ENCODE measurements at regions not wholly inside any gene's neighbourhood (a gene's known extent, or its start where the extent isn't known, plus 50 kb on each side); places are given as distances from the start of the nearest gene placed in this dataset.

- no peaks in the 10 kb centered on the region for H3K27me3 ChIP-seq
- no peak overlapping the region for H3K27ac ChIP-seq
- H3K4me3 ChIP-seq = no peak overlapping the region
- 88% methylated on average over 1 of the region's 1 CpG for WGBS (ENCODE audit: low lambda C conversion rate, missing lambda C conversion rate)
- H3K9me3 ChIP-seq (ENCODE audit: low read depth) = no peaks in the 10 kb centered on the region
- H3K36me3 ChIP-seq (replicated peaks; ENCODE audit: insufficient read depth, low read depth) = no peaks in the 10 kb centered on the region
- no peaks in the 10 kb centered on the region for H3K9me2 ChIP-seq (replicated peaks; ENCODE audit: insufficient read depth)
- H3K79me2 ChIP-seq = no peaks in the 10 kb centered on the region
- H4K20me1 ChIP-seq (ENCODE audit: insufficient read depth, poor library complexity, severe bottlenecking) = no peaks in the 10 kb centered on the region
- no peak overlapping the region for H3K4me2 ChIP-seq
- no peak for DNase-seq (ENCODE audit: low spot score)
- no peak for TF ChIP-seq EZH2phosphoT487 (IDR thresholded peaks at IDR 0.05; ENCODE audit: low read depth, severe bottlenecking, unreplicated experiment)
- H3K4me1 ChIP-seq (ENCODE audit: insufficient read depth) = peaks cover 4% of the 10 kb centered on the region
- H2AFZ ChIP-seq = no peak overlapping the region
Observed at GRCh38 chr17:70338946-70339354, 169.6 kb downstream of the KCNJ2 start.

GRCh38 chr17:70343114-70343513 lies 173.8 kb downstream of the KCNJ2 start:
- peaks cover 4% of the 10 kb centered on the region for H3K4me1 ChIP-seq (ENCODE audit: insufficient read depth)
- H2AFZ ChIP-seq = no peak overlapping the region
- H3K9me3 ChIP-seq (ENCODE audit: low read depth) = no peaks in the 10 kb centered on the region
- H3K79me2 ChIP-seq = no peaks in the 10 kb centered on the region
- H4K20me1 ChIP-seq (ENCODE audit: insufficient read depth, poor library complexity, severe bottlenecking) = no peaks in the 10 kb centered on the region
- WGBS (ENCODE audit: low lambda C conversion rate, missing lambda C conversion rate) = 71% methylated on average over 5 of the region's 5 CpGs
- H3K27me3 ChIP-seq = no peaks in the 10 kb centered on the region
- TF ChIP-seq EZH2phosphoT487 (IDR thresholded peaks at IDR 0.05; ENCODE audit: low read depth, severe bottlenecking, unreplicated experiment) = no peak
- no peaks in the 10 kb centered on the region for H3K9me2 ChIP-seq (replicated peaks; ENCODE audit: insufficient read depth)
- H3K4me2 ChIP-seq = no peak overlapping the region
- H3K27ac ChIP-seq = no peak overlapping the region
- no peak for DNase-seq (ENCODE audit: low spot score)
- no peaks in the 10 kb centered on the region for H3K36me3 ChIP-seq (replicated peaks; ENCODE audit: insufficient read depth, low read depth)
- H3K4me3 ChIP-seq = no peak overlapping the region

DNA sequence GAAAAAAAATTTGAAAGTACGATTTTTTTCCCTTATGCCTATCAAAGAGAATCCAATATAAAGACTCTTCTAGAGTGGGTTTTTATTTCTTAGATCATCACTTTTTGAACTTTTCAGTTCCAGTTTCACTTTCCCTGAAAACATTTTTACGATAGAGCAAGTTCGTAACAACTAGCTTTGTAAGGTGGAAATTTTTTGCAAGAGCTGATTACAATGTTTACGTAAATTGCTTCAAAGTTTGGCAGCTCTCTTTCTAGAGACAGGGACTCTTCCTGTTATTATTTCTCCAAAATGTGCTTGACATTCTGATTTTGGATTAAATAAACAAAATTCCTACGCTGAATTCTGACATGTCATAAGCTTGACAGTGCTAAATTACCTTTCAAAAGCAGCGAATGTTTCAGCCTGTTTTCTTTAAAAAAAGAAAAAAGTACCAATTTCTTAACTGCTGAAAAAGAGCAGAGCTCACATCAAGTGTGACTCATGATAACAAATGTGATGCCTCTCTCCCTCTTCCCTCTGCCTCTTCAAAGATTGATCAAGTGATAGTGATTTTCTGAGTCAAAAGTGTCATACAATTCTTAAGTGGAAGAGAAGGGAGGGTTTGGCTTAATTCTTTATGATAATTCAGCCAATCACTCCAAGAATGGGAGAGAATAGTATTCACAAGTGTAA lies 175.2 kb downstream of the KCNJ2 start:
- TF ChIP-seq, protein P1, sequence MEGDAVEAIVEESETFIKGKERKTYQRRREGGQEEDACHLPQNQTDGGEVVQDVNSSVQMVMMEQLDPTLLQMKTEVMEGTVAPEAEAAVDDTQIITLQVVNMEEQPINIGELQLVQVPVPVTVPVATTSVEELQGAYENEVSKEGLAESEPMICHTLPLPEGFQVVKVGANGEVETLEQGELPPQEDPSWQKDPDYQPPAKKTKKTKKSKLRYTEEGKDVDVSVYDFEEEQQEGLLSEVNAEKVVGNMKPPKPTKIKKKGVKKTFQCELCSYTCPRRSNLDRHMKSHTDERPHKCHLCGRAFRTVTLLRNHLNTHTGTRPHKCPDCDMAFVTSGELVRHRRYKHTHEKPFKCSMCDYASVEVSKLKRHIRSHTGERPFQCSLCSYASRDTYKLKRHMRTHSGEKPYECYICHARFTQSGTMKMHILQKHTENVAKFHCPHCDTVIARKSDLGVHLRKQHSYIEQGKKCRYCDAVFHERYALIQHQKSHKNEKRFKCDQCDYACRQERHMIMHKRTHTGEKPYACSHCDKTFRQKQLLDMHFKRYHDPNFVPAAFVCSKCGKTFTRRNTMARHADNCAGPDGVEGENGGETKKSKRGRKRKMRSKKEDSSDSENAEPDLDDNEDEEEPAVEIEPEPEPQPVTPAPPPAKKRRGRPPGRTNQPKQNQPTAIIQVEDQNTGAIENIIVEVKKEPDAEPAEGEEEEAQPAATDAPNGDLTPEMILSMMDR (IDR thresholded peaks at IDR 0.05; ENCODE audit: poor library complexity) = no peak
- TF ChIP-seq EZH2 (IDR thresholded peaks at IDR 0.05; ENCODE audit: borderline replicate concordance) (no peak), EZH2phosphoT487 (IDR thresholded peaks at IDR 0.05; ENCODE audit: low read depth, severe bottlenecking, unreplicated experiment) (no peak)
- H3K9me2 ChIP-seq (replicated peaks; ENCODE audit: insufficient read depth) = no peaks in the 10 kb centered on the region
- no peak overlapping the region for H2AFZ ChIP-seq
- peak overlapping the region; percentile 66 for H3K4me2 ChIP-seq
- 31% methylated on average over 6 of the region's 6 CpGs for WGBS (ENCODE audit: low lambda C conversion rate, missing lambda C conversion rate)
- no peaks in the 10 kb centered on the region for H3K9me3 ChIP-seq (ENCODE audit: low read depth)
- H3K79me2 ChIP-seq = no peaks in the 10 kb centered on the region
- no peaks in the 10 kb centered on the region for H4K20me1 ChIP-seq (ENCODE audit: insufficient read depth, poor library complexity, severe bottlenecking)
- no peak overlapping the region for H3K4me3 ChIP-seq
- DNase-seq (ENCODE audit: low spot score) = no peak
- H3K27me3 ChIP-seq = no peaks in the 10 kb centered on the region
- H3K27ac ChIP-seq = peak overlapping the region; percentile 19
- no peaks in the 10 kb centered on the region for H3K36me3 ChIP-seq (replicated peaks; ENCODE audit: insufficient read depth, low read depth)
- peaks cover 4% of the 10 kb centered on the region for H3K4me1 ChIP-seq (ENCODE audit: insufficient read depth)

DNA sequence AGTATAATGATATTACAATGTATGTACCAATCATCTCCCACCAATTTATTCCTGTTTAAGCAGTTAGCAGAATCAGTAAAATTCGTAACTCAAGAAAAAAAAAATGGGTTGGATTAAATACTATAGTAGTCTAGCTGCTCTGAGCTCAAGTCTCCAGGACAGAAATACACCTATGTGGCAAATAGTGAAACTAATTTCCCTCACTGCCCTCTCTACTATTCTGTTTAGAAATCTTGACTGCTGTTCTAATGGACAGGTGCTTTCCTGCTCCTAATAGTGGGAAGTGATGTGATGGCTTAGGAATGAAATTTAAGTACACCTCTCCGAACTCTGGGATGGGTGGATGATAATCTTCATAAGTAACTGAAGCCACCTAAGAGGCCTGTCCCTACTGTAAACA lies 175.7 kb downstream of the KCNJ2 start:
- Histone ChIP-seq H3K79me2 (no peaks in the 10 kb centered on the region), H3K27me3 (no peaks in the 10 kb centered on the region), H3K36me3 (replicated peaks; ENCODE audit: insufficient read depth, low read depth) (no peaks in the 10 kb centered on the region), H3K4me2 (peak overlapping the region; percentile 66), H3K9me3 (ENCODE audit: low read depth) (no peaks in the 10 kb centered on the region), H3K4me1 (ENCODE audit: insufficient read depth) (peaks cover 4% of the 10 kb centered on the region), H3K27ac (no peak overlapping the region), H3K4me3 (no peak overlapping the region), H2AFZ (no peak overlapping the region), H3K9me2 (replicated peaks; ENCODE audit: insufficient read depth) (no peaks in the 10 kb centered on the region), H4K20me1 (ENCODE audit: insufficient read depth, poor library complexity, severe bottlenecking) (no peaks in the 10 kb centered on the region)
- no peak for DNase-seq (ENCODE audit: low spot score)
- no peak for TF ChIP-seq EZH2 (IDR thresholded peaks at IDR 0.05; ENCODE audit: borderline replicate concordance)
- 69% methylated on average over 2 of the region's 2 CpGs for WGBS (ENCODE audit: low lambda C conversion rate, missing lambda C conversion rate)

DNA sequence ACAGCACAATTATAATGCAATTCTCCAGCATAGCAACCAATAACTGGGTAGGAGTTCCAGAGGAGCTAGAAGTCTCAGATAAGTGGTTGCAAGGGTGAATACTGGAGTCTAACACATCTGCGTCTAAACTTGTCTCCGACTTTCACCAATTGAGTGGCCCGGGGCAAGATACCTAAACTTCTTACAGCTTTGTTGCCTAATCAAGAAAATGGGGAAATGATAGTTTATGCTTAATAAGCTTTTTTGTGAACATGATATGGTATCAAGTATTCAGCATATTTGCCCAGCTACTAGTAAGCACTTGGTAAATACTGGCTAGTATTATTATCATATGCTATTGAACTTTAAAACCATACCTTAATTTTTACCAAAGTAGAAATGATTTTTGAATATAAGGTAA lies 183.5 kb downstream of the KCNJ2 start:
- no peak overlapping the region for H3K4me3 ChIP-seq
- no peaks in the 10 kb centered on the region for H3K36me3 ChIP-seq (replicated peaks; ENCODE audit: insufficient read depth, low read depth)
- no peak for TF ChIP-seq EZH2 (IDR thresholded peaks at IDR 0.05; ENCODE audit: borderline replicate concordance)
- TF ChIP-seq, protein P1 (IDR thresholded peaks at IDR 0.05; ENCODE audit: poor library complexity) = no peak
- no peak for TF ChIP-seq EZH2phosphoT487 (IDR thresholded peaks at IDR 0.05; ENCODE audit: low read depth, severe bottlenecking, unreplicated experiment)
- H3K27ac ChIP-seq = no peak overlapping the region
- H3K4me1 ChIP-seq (ENCODE audit: insufficient read depth) = no peaks in the 10 kb centered on the region
- no peaks in the 10 kb centered on the region for H3K27me3 ChIP-seq
- no peak overlapping the region for H2AFZ ChIP-seq
- H3K9me2 ChIP-seq (replicated peaks; ENCODE audit: insufficient read depth) = no peaks in the 10 kb centered on the region
- WGBS (ENCODE audit: low lambda C conversion rate, missing lambda C conversion rate) = 87% methylated on average over 3 of the region's 3 CpGs
- no peaks in the 10 kb centered on the region for H3K79me2 ChIP-seq
- H3K9me3 ChIP-seq (ENCODE audit: low read depth) = no peaks in the 10 kb centered on the region
- H4K20me1 ChIP-seq (ENCODE audit: insufficient read depth, poor library complexity, severe bottlenecking) = no peaks in the 10 kb centered on the region
- no peak overlapping the region for H3K4me2 ChIP-seq
- no peak for DNase-seq (ENCODE audit: low spot score)

All from hepatocyte (in vitro differentiated cells).